DND-41 (cell line): ENCODE measurements at regions not wholly inside any gene's neighbourhood (a gene's known extent, or its start where the extent isn't known, plus 50 kb on each side); places are given as distances from the start of the nearest gene placed in this dataset.

Source experiments
- ATAC-seq: fragments of 200-7000 bp; cut with Tn5 transposase; 3 replicates; pipeline ENCODE4 v1.9.1; 2021; ENCODE audit warnings: low read depth; ENCODE audit not compliant: insufficient read depth
- DNase-seq: peaks from one replicate; pipeline ENCODE4 v3.0.0-alpha.2; 2020
- H2AFZ ChIP-seq: 2 replicates; pipeline ENCODE4 v1.6.0; 2012; ENCODE audit warnings: low read depth, low read length
- H3K27ac ChIP-seq: 2 replicates; pipeline ENCODE4 v1.5.1; 2012; ENCODE audit warnings: low read length, inconsistent platforms
- H3K27me3 ChIP-seq: fragments of 200-600 bp; sonication (generic); 2 replicates; pipeline ENCODE4 v1.6.0; 2012; ENCODE audit warnings: low read length, mild to moderate bottlenecking, inconsistent platforms; ENCODE audit not compliant: insufficient read depth, poor library complexity
- H3K36me3 ChIP-seq: 2 replicates; pipeline ENCODE4 v1.5.1; 2012; ENCODE audit warnings: low read length, inconsistent platforms; ENCODE audit not compliant: insufficient read depth
- H3K4me1 ChIP-seq: 2 replicates; pipeline ENCODE4 v1.5.1; 2012; ENCODE audit warnings: mild to moderate bottlenecking, low read length; ENCODE audit not compliant: insufficient read depth
- H3K4me2 ChIP-seq: 2 replicates; pipeline ENCODE4 v1.6.0; 2012; ENCODE audit warnings: mild to moderate bottlenecking, moderate library complexity, low read length, inconsistent platforms; ENCODE audit not compliant: insufficient read depth
- H3K4me3 ChIP-seq, 2 experiments: fragments of 200-600 bp in 1 of 2; shearing (Covaris generic) in 1 of 2; 2 replicates each; pipeline ENCODE4 v1.5.1; 2012 to 2016; ENCODE audit warnings: inconsistent platforms in 2 of 2, low read length in 2 of 2, mild to moderate bottlenecking in 2 of 2, low read depth in 1 of 2, moderate library complexity in 1 of 2
- H3K79me2 ChIP-seq: 2 replicates; pipeline ENCODE4 v1.6.0; 2012; ENCODE audit warnings: low read length, inconsistent platforms; ENCODE audit not compliant: insufficient read depth
- H3K9ac ChIP-seq: 2 replicates; pipeline ENCODE4 v1.6.0; 2012; ENCODE audit warnings: low read depth, mild to moderate bottlenecking, inconsistent platforms, low read length, moderate library complexity
- H3K9me3 ChIP-seq: 2 replicates; pipeline ENCODE4 v1.5.1; 2012; ENCODE audit warnings: low read length, moderate library complexity, mild to moderate bottlenecking, inconsistent platforms; ENCODE audit not compliant: insufficient read depth, severe bottlenecking
- H4K20me1 ChIP-seq: 2 replicates; pipeline ENCODE4 v1.6.0; 2012; ENCODE audit warnings: low read length; ENCODE audit not compliant: insufficient read depth
- EZH2 ChIP-seq: IDR thresholded peaks from 3 replicates; pipeline ENCODE4 v1.6.1; 2012; ENCODE audit warnings: borderline replicate concordance, low read depth, mild to moderate bottlenecking, moderate library complexity, low read length, inconsistent platforms; ENCODE audit not compliant: severe bottlenecking
- TF ChIP-seq, protein P1 (sequence below): IDR thresholded peaks from 2 replicates; pipeline ENCODE4 v1.5.1; 2012; ENCODE audit warnings: borderline replicate concordance, low read length, moderate library complexity, mild to moderate bottlenecking; ENCODE audit not compliant: poor library complexity, severe bottlenecking; ENCODE audit errors: extremely low read depth

DNA sequence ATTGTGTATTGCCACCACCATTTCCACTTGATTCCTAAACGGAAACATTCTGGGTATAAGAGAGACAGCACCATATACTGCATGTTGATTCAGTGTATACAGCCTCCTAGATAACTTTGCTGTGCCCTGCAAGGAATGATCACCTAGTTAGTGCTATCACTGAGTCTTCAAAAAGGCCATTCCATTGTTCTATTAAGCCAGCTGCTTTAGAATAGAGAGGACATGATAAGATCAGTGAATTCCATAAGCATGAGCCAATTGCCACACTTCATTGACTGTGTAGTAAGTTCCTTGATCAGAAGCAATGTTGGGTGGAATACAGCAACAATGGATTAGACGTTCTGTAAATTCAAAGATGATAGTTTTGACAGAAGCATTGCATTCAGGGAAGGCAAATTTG, 1047.3 kb downstream of the PCDH18 start:
- Histone ChIP-seq H3K36me3 (no peaks in the 10 kb centered on the region), H3K9ac (no peak overlapping the region), H3K79me2 (no peaks in the 10 kb centered on the region), H3K4me3 (no peak overlapping the region), H3K4me1 (no peaks in the 10 kb centered on the region), H3K9me3 (peaks cover 3% of the 10 kb centered on the region), H3K27ac (no peak overlapping the region), H4K20me1 (no peaks in the 10 kb centered on the region), H3K4me2 (no peak overlapping the region), H3K27me3 (no peaks in the 10 kb centered on the region), H2AFZ (no peak overlapping the region)
- TF ChIP-seq, protein P1, sequence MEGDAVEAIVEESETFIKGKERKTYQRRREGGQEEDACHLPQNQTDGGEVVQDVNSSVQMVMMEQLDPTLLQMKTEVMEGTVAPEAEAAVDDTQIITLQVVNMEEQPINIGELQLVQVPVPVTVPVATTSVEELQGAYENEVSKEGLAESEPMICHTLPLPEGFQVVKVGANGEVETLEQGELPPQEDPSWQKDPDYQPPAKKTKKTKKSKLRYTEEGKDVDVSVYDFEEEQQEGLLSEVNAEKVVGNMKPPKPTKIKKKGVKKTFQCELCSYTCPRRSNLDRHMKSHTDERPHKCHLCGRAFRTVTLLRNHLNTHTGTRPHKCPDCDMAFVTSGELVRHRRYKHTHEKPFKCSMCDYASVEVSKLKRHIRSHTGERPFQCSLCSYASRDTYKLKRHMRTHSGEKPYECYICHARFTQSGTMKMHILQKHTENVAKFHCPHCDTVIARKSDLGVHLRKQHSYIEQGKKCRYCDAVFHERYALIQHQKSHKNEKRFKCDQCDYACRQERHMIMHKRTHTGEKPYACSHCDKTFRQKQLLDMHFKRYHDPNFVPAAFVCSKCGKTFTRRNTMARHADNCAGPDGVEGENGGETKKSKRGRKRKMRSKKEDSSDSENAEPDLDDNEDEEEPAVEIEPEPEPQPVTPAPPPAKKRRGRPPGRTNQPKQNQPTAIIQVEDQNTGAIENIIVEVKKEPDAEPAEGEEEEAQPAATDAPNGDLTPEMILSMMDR: no peak
- no peak for TF ChIP-seq EZH2
- DNase-seq (no peak), ATAC-seq (no peak)

DNA sequence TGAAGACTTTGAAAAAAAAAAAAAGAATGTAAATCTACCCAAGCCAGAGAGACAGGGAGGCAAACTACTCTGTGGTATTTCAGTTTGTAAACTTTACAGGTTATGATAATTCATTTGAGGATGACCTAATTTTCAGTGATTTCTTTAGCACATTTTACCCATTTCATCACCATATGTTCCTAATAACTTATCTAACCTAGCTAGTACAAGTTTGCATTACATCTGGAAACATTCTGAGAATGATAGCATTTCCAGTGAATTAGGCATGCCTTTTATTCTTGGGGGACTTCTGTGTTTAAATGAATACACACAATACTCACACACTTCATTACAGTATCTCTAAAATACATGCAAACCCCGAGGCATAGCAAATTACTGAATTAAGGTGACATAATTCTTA, 1055.5 kb downstream of the PCDH18 start:
- H4K20me1 ChIP-seq: no peaks in the 10 kb centered on the region
- ATAC-seq: no peak
- H3K9ac ChIP-seq: no peak overlapping the region
- no peak overlapping the region for H3K27ac ChIP-seq
- no peak overlapping the region for H3K4me3 ChIP-seq
- no peaks in the 10 kb centered on the region for H3K36me3 ChIP-seq
- no peaks in the 10 kb centered on the region for H3K79me2 ChIP-seq
- TF ChIP-seq EZH2: no peak
- TF ChIP-seq, protein P1: no peak
- no peaks in the 10 kb centered on the region for H3K27me3 ChIP-seq
- H2AFZ ChIP-seq: no peak overlapping the region
- H3K4me1 ChIP-seq: no peaks in the 10 kb centered on the region
- H3K9me3 ChIP-seq: no peaks in the 10 kb centered on the region
- H3K4me2 ChIP-seq: no peak overlapping the region
- DNase-seq: no peak

DNA sequence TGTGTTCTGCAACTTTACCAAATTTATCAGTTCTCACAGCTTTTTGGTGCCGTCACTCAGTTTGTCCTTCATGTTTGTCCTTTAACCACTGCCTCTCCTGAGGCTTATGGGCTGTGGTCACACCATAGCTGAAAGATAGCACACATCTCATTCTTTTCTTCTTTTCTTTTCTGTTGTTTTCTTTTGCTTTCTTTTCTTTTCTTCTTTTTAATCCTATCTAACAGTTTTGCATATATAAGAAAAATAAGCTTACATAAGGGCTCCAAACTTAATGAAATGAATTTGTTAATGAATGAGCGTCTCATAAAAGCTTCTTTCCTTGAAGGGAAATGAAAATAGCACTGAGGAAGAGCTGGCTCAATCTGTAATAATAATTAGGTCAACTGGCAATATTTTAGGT, 1061.2 kb downstream of the PCDH18 start:
- Histone ChIP-seq H3K9ac (no peak overlapping the region), H2AFZ (no peak overlapping the region), H3K79me2 (no peaks in the 10 kb centered on the region), H3K9me3 (no peaks in the 10 kb centered on the region), H3K4me1 (no peaks in the 10 kb centered on the region), H3K27me3 (no peaks in the 10 kb centered on the region), H3K4me3 (no peak overlapping the region), H3K36me3 (no peaks in the 10 kb centered on the region), H3K4me2 (no peak overlapping the region), H3K27ac (no peak overlapping the region), H4K20me1 (no peaks in the 10 kb centered on the region)
- TF ChIP-seq, protein P1: no peak
- TF ChIP-seq EZH2: no peak
- DNase-seq: no peak
- no peak for ATAC-seq

DNA sequence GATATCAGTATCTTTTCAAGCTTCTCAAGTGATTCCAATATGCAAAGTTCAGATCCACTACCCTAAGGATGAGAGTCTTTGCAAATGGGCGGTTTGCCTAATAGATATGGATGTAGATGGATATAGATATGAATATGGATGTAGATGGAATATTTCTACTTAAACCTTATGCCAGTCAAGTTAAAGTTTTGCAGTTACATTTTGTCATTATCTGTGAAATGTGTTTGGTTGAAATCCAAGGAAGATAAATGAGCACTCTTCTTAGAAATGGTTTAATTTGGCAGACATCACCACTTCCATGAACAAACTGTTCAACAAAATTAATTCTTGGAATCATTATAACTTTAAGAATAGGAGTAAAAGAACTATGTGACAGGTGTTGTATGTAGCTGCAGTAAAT, 1066.6 kb downstream of the PCDH18 start:
- H3K27ac ChIP-seq: no peak overlapping the region
- H3K36me3 ChIP-seq: no peaks in the 10 kb centered on the region
- no peak overlapping the region for H3K4me3 ChIP-seq
- TF ChIP-seq EZH2: no peak
- TF ChIP-seq, protein P1: no peak
- no peaks in the 10 kb centered on the region for H4K20me1 ChIP-seq
- no peaks in the 10 kb centered on the region for H3K4me1 ChIP-seq
- no peaks in the 10 kb centered on the region for H3K9me3 ChIP-seq
- ATAC-seq: no peak
- H2AFZ ChIP-seq: no peak overlapping the region
- DNase-seq: no peak
- H3K9ac ChIP-seq: no peak overlapping the region
- no peak overlapping the region for H3K4me2 ChIP-seq
- H3K79me2 ChIP-seq: no peaks in the 10 kb centered on the region
- H3K27me3 ChIP-seq: no peaks in the 10 kb centered on the region
